ENCODE measurements at regions not wholly inside any gene's neighbourhood (a gene's known extent, or its start where the extent isn't known, plus 50 kb on each side); places are given as distances from the start of the nearest gene placed in this dataset.

- Mint-ChIP-seq H3K27me3 (ENCODE audit: low read depth in 3 of 3) (peaks cover 0 to 4% (median 0%) of the 10 kb centered on the region in 3 donors), H3K36me3 (no peaks in the 10 kb centered on the region), H3K4me1 (no peaks in the 10 kb centered on the region), H3K27ac (no peak overlapping the region), H3K9me3 (peaks cover 0 to 2% (median 0%) of the 10 kb centered on the region in 7 donors), H3K4me3 (no peak overlapping the region)
- no peak for DNase-seq
- WGBS (ENCODE audit: insufficient coverage), result 84% methylated on average over 5 of the region's 9 CpGs
- Histone ChIP-seq H3K27me3 (ENCODE audit: control insufficient read depth in 2 of 2, insufficient read depth in 2 of 2, low read length in 2 of 2) (no peaks in the 10 kb centered on the region), H4K20me1 (ENCODE audit: insufficient read depth, low read length) (no peaks in the 10 kb centered on the region), H3K79me2 (ENCODE audit: insufficient read depth, low read length) (no peaks in the 10 kb centered on the region), H3K4me2 (replicated peaks; ENCODE audit: extremely low read depth, low read length, poor library complexity, severe bottlenecking) (no peak overlapping the region), H2AFZ (ENCODE audit: insufficient read depth, low read depth, low read length, poor library complexity, severe bottlenecking) (no peak overlapping the region), H3K4me3 (replicated peaks in 1 of 3; ENCODE audit: low read depth in 2 of 3, low read length in 3 of 3) (no peak overlapping the region), H3K4me1 (ENCODE audit: control insufficient read depth in 1 of 2, insufficient read depth in 2 of 2, low read length in 2 of 2) (no peaks in the 10 kb centered on the region), H3K36me3 (replicated peaks in 1 of 2; ENCODE audit: control insufficient read depth in 1 of 2, insufficient read depth in 2 of 2, low read length in 2 of 2) (no peaks in the 10 kb centered on the region), H3K9me3 (replicated peaks in 1 of 2; ENCODE audit: control insufficient read depth in 1 of 2, insufficient read depth in 1 of 2, low read length in 2 of 2) (no peaks in the 10 kb centered on the region), H3K9ac (ENCODE audit: insufficient read depth, low read length, poor library complexity, severe bottlenecking) (no peak overlapping the region), H3K27ac (ENCODE audit: low read depth in 1 of 2, low read length in 2 of 2) (no peak overlapping the region)
- intact Hi-C loops (cut with micrococcal nuclease), result no loop called here
- no peak for TF ChIP-seq CTCF (IDR thresholded peaks at IDR 0.05)
Measured at GRCh38 chr1:14300991-14301703, 297.3 kb upstream of the KAZN start.

GRCh38 chr1:14301704-14302024 lies 296.8 kb upstream of the KAZN start:
- H3K79me2 ChIP-seq (ENCODE audit: insufficient read depth, low read length), result no peaks in the 10 kb centered on the region
- no peaks in the 10 kb centered on the region for H3K4me1 Mint-ChIP-seq
- peaks cover 0 to 2% (median 0%) of the 10 kb centered on the region in 7 donors for H3K9me3 Mint-ChIP-seq
- H3K4me2 ChIP-seq (replicated peaks; ENCODE audit: extremely low read depth, low read length, poor library complexity, severe bottlenecking), result no peak overlapping the region
- H3K4me3 Mint-ChIP-seq, result no peak overlapping the region
- H3K4me3 ChIP-seq (replicated peaks in 1 of 3; ENCODE audit: low read depth in 2 of 3, low read length in 3 of 3), result no peak overlapping the region
- no peak overlapping the region for H3K9ac ChIP-seq (ENCODE audit: insufficient read depth, low read length, poor library complexity, severe bottlenecking)
- no peaks in the 10 kb centered on the region for H4K20me1 ChIP-seq (ENCODE audit: insufficient read depth, low read length)
- TF ChIP-seq CTCF (IDR thresholded peaks at IDR 0.05), result no peak
- H2AFZ ChIP-seq (ENCODE audit: insufficient read depth, low read depth, low read length, poor library complexity, severe bottlenecking), result no peak overlapping the region
- 71% methylated on average over 1 of the region's 4 CpGs for WGBS (ENCODE audit: insufficient coverage)
- H3K27me3 Mint-ChIP-seq (ENCODE audit: low read depth in 3 of 3), result peaks cover 0 to 4% (median 0%) of the 10 kb centered on the region in 3 donors
- H3K36me3 ChIP-seq (replicated peaks in 1 of 2; ENCODE audit: control insufficient read depth in 1 of 2, insufficient read depth in 2 of 2, low read length in 2 of 2), result no peaks in the 10 kb centered on the region
- intact Hi-C loops (cut with micrococcal nuclease), result no loop called here
- H3K36me3 Mint-ChIP-seq, result no peaks in the 10 kb centered on the region
- no peaks in the 10 kb centered on the region for H3K4me1 ChIP-seq (ENCODE audit: control insufficient read depth in 1 of 2, insufficient read depth in 2 of 2, low read length in 2 of 2)
- H3K27me3 ChIP-seq (ENCODE audit: control insufficient read depth in 2 of 2, insufficient read depth in 2 of 2, low read length in 2 of 2), result no peaks in the 10 kb centered on the region
- no peaks in the 10 kb centered on the region for H3K9me3 ChIP-seq (replicated peaks in 1 of 2; ENCODE audit: control insufficient read depth in 1 of 2, insufficient read depth in 1 of 2, low read length in 2 of 2)
- no peak overlapping the region for H3K27ac ChIP-seq (ENCODE audit: low read depth in 1 of 2, low read length in 2 of 2)
- no peak for DNase-seq
- H3K27ac Mint-ChIP-seq, result no peak overlapping the region
